Esophagus squamous epithelium (tissue), 4 donors: ENCODE measurements at regions not wholly inside any gene's neighbourhood (a gene's known extent, or its start where the extent isn't known, plus 50 kb on each side); places are given as distances from the start of the nearest gene placed in this dataset.

ENCODE experiments used
- CTCF ChIP-seq, 6 experiments: fragments of 450-650 bp in 4 of 6; fragments of 200-600 bp in 2 of 6; sonication (generic) in 2 of 6; IDR thresholded peaks; one replicate each; pipeline ENCODE4 v1.5.1; 2016 to 2019; ENCODE audit warnings: antibody characterized with exemption in 6 of 6, mild to moderate bottlenecking in 4 of 6, moderate library complexity in 4 of 6
- POLR2A ChIP-seq, 4 donors: fragments of 450-650 bp; IDR thresholded peaks; one replicate each; pipeline ENCODE4 v1.6.1; 2017; ENCODE audit warnings: antibody characterized with exemption in 4 of 4, mild to moderate bottlenecking in 4 of 4, moderate library complexity in 3 of 4

GRCh38 chr13:80585531-80585930 is 244.6 kb upstream of the SPRY2 start:
- no peak for TF ChIP-seq POLR2A (IDR thresholded peaks at IDR 0.05)
- TF ChIP-seq CTCF (IDR thresholded peaks at IDR 0.05) = no peak
